Stimulated activated CD4-positive, alpha-beta T cell treated with anti-CD3 and anti-CD28 coated beads, Interleukin-2, amount 100 ng/mL, for 24 hours (primary cell): ENCODE measurements at regions not wholly inside any gene's neighbourhood (a gene's known extent, or its start where the extent isn't known, plus 50 kb on each side); places are given as distances from the start of the nearest gene placed in this dataset.

Source experiments
- DNase-seq, 2 donors: peaks; one replicate each; pipeline ENCODE4 v3.0.0-alpha.2; 2020

- DNase-seq: no peak
Observed at GRCh38 chr12:93180566-93180965, 197.2 kb upstream of the NUDT4 start.

- DNase-seq: no peak
Observed at GRCh38 chr12:93181409-93181965, 196.2 kb upstream of the NUDT4 start.

- DNase-seq: no peak
Observed at GRCh38 chr12:93183940-93184671, 193.6 kb upstream of the NUDT4 start.

GRCh38 chr12:93184672-93185368, 192.9 kb upstream of the NUDT4 start:
- no peak for DNase-seq

- no peak for DNase-seq
Observed at GRCh38 chr12:93185369-93185741, 192.4 kb upstream of the NUDT4 start.

- no peak for DNase-seq
Observed at GRCh38 chr12:93186131-93186530, 191.6 kb upstream of the NUDT4 start.

GRCh38 chr12:93186621-93187020, 191.1 kb upstream of the NUDT4 start:
- DNase-seq: no peak

- DNase-seq: no peak
Observed at GRCh38 chr12:93191423-93191822, 186.3 kb upstream of the NUDT4 start.

- DNase-seq: no peak
Observed at GRCh38 chr12:93191956-93192355, 185.8 kb upstream of the NUDT4 start.

- no peak for DNase-seq
Observed at GRCh38 chr12:93192878-93193277, 184.8 kb upstream of the NUDT4 start.

- DNase-seq: no peak
Observed at GRCh38 chr12:93195511-93195910, 182.2 kb upstream of the NUDT4 start.

- DNase-seq: no peak
Observed at GRCh38 chr12:93197067-93197593, 180.6 kb upstream of the NUDT4 start.

- no peak for DNase-seq
Observed at GRCh38 chr12:93198086-93198485, 179.6 kb upstream of the NUDT4 start.

GRCh38 chr12:93199831-93200236, 177.9 kb upstream of the NUDT4 start:
- DNase-seq: no peak

GRCh38 chr12:93200291-93200917, 177.3 kb upstream of the NUDT4 start:
- DNase-seq: no peak

- no peak for DNase-seq
Observed at GRCh38 chr12:93201990-93202389, 175.7 kb upstream of the NUDT4 start.

GRCh38 chr12:93202688-93203087, 175.0 kb upstream of the NUDT4 start:
- DNase-seq: no peak

- DNase-seq: no peak
Observed at GRCh38 chr12:93203361-93203760, 174.4 kb upstream of the NUDT4 start.

- no peak for DNase-seq
Observed at GRCh38 chr12:93204896-93205295, 172.8 kb upstream of the NUDT4 start.

GRCh38 chr12:93205361-93205760, 172.4 kb upstream of the NUDT4 start:
- no peak for DNase-seq

- no peak for DNase-seq
Observed at GRCh38 chr12:93208011-93208410, 169.7 kb upstream of the NUDT4 start.

GRCh38 chr12:93214523-93215289, 163.0 kb upstream of the NUDT4 start:
- no peak for DNase-seq

- no peak for DNase-seq
Observed at GRCh38 chr12:93215290-93215678, 162.4 kb upstream of the NUDT4 start.
